Suprapubic skin (tissue), 4 donors: ENCODE measurements at regions not wholly inside any gene's neighbourhood (a gene's known extent, or its start where the extent isn't known, plus 50 kb on each side); places are given as distances from the start of the nearest gene placed in this dataset.

Experiments used
- CTCF ChIP-seq, 2 donors: fragments of 200-600 bp in 1 of 2; fragments of 450-650 bp in 1 of 2; sonication (generic) in 1 of 2; IDR thresholded peaks; one replicate each; pipeline ENCODE4 v1.5.1; 2016 to 2019; ENCODE audit warnings: antibody characterized with exemption in 2 of 2, mild to moderate bottlenecking in 1 of 2, moderate library complexity in 1 of 2
- EP300 ChIP-seq: sonication (generic); formaldehyde crosslinking; IDR thresholded peaks from one replicate; pipeline ENCODE4 v1.6.1; 2017; ENCODE audit warnings: antibody characterized with exemption
- POLR2A ChIP-seq, 2 donors: fragments of 450-650 bp; IDR thresholded peaks; one replicate each; pipeline ENCODE4 v1.6.1; 2017; ENCODE audit warnings: antibody characterized with exemption in 2 of 2, mild to moderate bottlenecking in 2 of 2, moderate library complexity in 2 of 2
- POLR2AphosphoS5 ChIP-seq, 3 donors: sonication (generic); formaldehyde crosslinking; IDR thresholded peaks; one replicate each; pipeline ENCODE4 v1.6.1; 2017; ENCODE audit warnings: antibody characterized with exemption in 3 of 3

- TF ChIP-seq CTCF (IDR thresholded peaks at IDR 0.05), result no peak
- no peak for TF ChIP-seq POLR2AphosphoS5 (IDR thresholded peaks at IDR 0.05)
- TF ChIP-seq POLR2A (IDR thresholded peaks at IDR 0.05), result no peak
- TF ChIP-seq EP300, result no peak
Observed at GRCh38 chr17:22459953-22460350, 767.6 kb downstream of the KCNJ18 start.
